ENCODE measurements at regions not wholly inside any gene's neighbourhood (a gene's known extent, or its start where the extent isn't known, plus 50 kb on each side); places are given as distances from the start of the nearest gene placed in this dataset.

DNA sequence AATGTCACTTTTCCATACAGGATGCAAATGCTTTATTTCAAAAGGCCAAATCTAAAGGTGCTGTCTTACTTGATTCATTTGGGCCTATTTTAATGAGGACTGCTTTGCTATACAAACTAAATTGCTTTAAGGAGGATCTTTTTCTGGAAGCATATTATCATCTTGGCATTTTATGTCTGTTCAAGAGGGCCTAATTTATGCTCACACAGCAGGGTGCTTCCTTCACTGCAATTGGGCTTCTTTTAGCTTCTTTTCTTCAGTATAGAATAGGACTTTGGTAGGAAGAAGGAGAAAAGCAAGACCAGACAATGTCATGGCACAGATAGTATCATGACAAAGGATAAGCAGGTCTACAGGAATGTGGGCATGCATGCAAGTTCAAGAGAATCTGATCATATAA, 222.4 kb upstream of the ANKRD50 start:
- TF ChIP-seq POLR2AphosphoS5 (IDR thresholded peaks at IDR 0.05; ENCODE audit: low read depth, low read length) (no peak), EZH2 (IDR thresholded peaks at IDR 0.05) (no peak), JUND (IDR thresholded peaks at IDR 0.05) (no peak), RAD21 (IDR thresholded peaks at IDR 0.05; ENCODE audit: low read depth) (no peak), POLR2A (IDR thresholded peaks at IDR 0.05; ENCODE audit: borderline replicate concordance, extremely low read depth, insufficient read depth, insufficient read length) (no peak), EGR1 (IDR thresholded peaks at IDR 0.05; ENCODE audit: low read depth) (no peak), ZNF274 (IDR thresholded peaks at IDR 0.05; ENCODE audit: low read depth, low read length) (no peak), EZH2phosphoT487 (IDR thresholded peaks at IDR 0.05; ENCODE audit: borderline replicate concordance) (no peak), TCF7L2 (IDR thresholded peaks at IDR 0.05; ENCODE audit: borderline replicate concordance, extremely low read depth, insufficient read depth, insufficient read length) (no peak), CBX3 (IDR thresholded peaks at IDR 0.05; ENCODE audit: low read depth) (no peak)
- TF ChIP-seq, protein P1, sequence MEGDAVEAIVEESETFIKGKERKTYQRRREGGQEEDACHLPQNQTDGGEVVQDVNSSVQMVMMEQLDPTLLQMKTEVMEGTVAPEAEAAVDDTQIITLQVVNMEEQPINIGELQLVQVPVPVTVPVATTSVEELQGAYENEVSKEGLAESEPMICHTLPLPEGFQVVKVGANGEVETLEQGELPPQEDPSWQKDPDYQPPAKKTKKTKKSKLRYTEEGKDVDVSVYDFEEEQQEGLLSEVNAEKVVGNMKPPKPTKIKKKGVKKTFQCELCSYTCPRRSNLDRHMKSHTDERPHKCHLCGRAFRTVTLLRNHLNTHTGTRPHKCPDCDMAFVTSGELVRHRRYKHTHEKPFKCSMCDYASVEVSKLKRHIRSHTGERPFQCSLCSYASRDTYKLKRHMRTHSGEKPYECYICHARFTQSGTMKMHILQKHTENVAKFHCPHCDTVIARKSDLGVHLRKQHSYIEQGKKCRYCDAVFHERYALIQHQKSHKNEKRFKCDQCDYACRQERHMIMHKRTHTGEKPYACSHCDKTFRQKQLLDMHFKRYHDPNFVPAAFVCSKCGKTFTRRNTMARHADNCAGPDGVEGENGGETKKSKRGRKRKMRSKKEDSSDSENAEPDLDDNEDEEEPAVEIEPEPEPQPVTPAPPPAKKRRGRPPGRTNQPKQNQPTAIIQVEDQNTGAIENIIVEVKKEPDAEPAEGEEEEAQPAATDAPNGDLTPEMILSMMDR (IDR thresholded peaks at IDR 0.05 in 2 of 3, conservative IDR thresholded peaks at IDR 0.05 in 1 of 3; ENCODE audit: borderline replicate concordance in 1 of 3, insufficient read depth in 1 of 3, low read depth in 2 of 3, low read length in 2 of 3) = no peak
- TF ChIP-seq, protein P2, sequence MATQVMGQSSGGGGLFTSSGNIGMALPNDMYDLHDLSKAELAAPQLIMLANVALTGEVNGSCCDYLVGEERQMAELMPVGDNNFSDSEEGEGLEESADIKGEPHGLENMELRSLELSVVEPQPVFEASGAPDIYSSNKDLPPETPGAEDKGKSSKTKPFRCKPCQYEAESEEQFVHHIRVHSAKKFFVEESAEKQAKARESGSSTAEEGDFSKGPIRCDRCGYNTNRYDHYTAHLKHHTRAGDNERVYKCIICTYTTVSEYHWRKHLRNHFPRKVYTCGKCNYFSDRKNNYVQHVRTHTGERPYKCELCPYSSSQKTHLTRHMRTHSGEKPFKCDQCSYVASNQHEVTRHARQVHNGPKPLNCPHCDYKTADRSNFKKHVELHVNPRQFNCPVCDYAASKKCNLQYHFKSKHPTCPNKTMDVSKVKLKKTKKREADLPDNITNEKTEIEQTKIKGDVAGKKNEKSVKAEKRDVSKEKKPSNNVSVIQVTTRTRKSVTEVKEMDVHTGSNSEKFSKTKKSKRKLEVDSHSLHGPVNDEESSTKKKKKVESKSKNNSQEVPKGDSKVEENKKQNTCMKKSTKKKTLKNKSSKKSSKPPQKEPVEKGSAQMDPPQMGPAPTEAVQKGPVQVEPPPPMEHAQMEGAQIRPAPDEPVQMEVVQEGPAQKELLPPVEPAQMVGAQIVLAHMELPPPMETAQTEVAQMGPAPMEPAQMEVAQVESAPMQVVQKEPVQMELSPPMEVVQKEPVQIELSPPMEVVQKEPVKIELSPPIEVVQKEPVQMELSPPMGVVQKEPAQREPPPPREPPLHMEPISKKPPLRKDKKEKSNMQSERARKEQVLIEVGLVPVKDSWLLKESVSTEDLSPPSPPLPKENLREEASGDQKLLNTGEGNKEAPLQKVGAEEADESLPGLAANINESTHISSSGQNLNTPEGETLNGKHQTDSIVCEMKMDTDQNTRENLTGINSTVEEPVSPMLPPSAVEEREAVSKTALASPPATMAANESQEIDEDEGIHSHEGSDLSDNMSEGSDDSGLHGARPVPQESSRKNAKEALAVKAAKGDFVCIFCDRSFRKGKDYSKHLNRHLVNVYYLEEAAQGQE (IDR thresholded peaks at IDR 0.05; ENCODE audit: low read depth) = no peak
- TF ChIP-seq, protein P3, sequence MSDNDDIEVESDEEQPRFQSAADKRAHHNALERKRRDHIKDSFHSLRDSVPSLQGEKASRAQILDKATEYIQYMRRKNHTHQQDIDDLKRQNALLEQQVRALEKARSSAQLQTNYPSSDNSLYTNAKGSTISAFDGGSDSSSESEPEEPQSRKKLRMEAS (IDR thresholded peaks at IDR 0.05) = no peak

Measured in HCT116 (cell line).